ENCODE measurements at regions not wholly inside any gene's neighbourhood (a gene's known extent, or its start where the extent isn't known, plus 50 kb on each side); places are given as distances from the start of the nearest gene placed in this dataset.
A peak's percentile ranks its signal among the peaks of the same experiment; 100 is the strongest.

- Histone ChIP-seq H3K79me2 (ENCODE audit: control insufficient read depth, insufficient read depth, low read length) (no peaks in the 10 kb centered on the region), H3K4me3 (replicated peaks in 1 of 3; ENCODE audit: insufficient read depth in 1 of 3, low read depth in 1 of 3, low read length in 3 of 3) (no peak overlapping the region), H3K36me3 (ENCODE audit: control insufficient read depth in 2 of 2, extremely low read depth in 1 of 2, insufficient read depth in 2 of 2, low read length in 2 of 2) (no peaks in the 10 kb centered on the region), H4K20me1 (replicated peaks; ENCODE audit: control insufficient read depth, extremely low read depth, insufficient read depth, low read length) (no peaks in the 10 kb centered on the region), H2AFZ (ENCODE audit: low read depth, low read length) (peak overlapping the region; percentile 91), H3K4me1 (ENCODE audit: control insufficient read depth, extremely low read depth, insufficient read depth, low read length) (peaks cover 4% of the 10 kb centered on the region), H3K27me3 (ENCODE audit: control insufficient read depth in 2 of 2, insufficient read depth in 2 of 2, low read length in 2 of 2) (peaks cover 0 to 2% of the 10 kb centered on the region in 2 experiments), H3K9ac (replicated peaks; ENCODE audit: extremely low read depth, insufficient read depth, low read length) (no peak overlapping the region), H3K27ac (ENCODE audit: insufficient read depth, low read depth, low read length) (no peak overlapping the region), H3K9me3 (replicated peaks; ENCODE audit: control insufficient read depth, insufficient read depth, low read length) (no peaks in the 10 kb centered on the region), H3K9me1 (replicated peaks; ENCODE audit: control insufficient read depth, extremely low read depth, insufficient read depth, low read length) (no peaks in the 10 kb centered on the region), H3K4me2 (ENCODE audit: insufficient read depth, low read length) (no peak overlapping the region)
- intact Hi-C loops (cut with micrococcal nuclease) (loop anchor here (1.0 to 10.0 kb wide), 12 partner anchors 50 to 1405 kb away; no protein-coding TSS in a partner anchor), dilution Hi-C loops (cut with MboI; ENCODE audit: extremely low pct_ligation_motif_present, low sequenced_read_pairs) (no loop called here)
- POLR2A ChIA-PET, result no interaction called here
- TF ChIP-seq FOS (IDR thresholded peaks at IDR 0.05; ENCODE audit: borderline replicate concordance, insufficient read depth, low read length) (no peak), POLR2A (IDR thresholded peaks at IDR 0.05; ENCODE audit: low read depth, low read length) (no peak), GATA2 (IDR thresholded peaks at IDR 0.05; ENCODE audit: insufficient read depth, insufficient read length, low read depth, low read length) (peak; percentile 12), MYC (IDR thresholded peaks at IDR 0.05; ENCODE audit: low read depth, low read length) (no peak), POLR2AphosphoS5 (IDR thresholded peaks at IDR 0.05; ENCODE audit: insufficient read depth, low read depth, low read length) (no peak), EZH2 (IDR thresholded peaks at IDR 0.05; ENCODE audit: borderline replicate concordance, low read depth, low read length, severe bottlenecking) (no peak), JUN (IDR thresholded peaks at IDR 0.05; ENCODE audit: borderline replicate concordance, insufficient read depth, insufficient read length, low read depth) (no peak)
- TF ChIP-seq, protein P1, sequence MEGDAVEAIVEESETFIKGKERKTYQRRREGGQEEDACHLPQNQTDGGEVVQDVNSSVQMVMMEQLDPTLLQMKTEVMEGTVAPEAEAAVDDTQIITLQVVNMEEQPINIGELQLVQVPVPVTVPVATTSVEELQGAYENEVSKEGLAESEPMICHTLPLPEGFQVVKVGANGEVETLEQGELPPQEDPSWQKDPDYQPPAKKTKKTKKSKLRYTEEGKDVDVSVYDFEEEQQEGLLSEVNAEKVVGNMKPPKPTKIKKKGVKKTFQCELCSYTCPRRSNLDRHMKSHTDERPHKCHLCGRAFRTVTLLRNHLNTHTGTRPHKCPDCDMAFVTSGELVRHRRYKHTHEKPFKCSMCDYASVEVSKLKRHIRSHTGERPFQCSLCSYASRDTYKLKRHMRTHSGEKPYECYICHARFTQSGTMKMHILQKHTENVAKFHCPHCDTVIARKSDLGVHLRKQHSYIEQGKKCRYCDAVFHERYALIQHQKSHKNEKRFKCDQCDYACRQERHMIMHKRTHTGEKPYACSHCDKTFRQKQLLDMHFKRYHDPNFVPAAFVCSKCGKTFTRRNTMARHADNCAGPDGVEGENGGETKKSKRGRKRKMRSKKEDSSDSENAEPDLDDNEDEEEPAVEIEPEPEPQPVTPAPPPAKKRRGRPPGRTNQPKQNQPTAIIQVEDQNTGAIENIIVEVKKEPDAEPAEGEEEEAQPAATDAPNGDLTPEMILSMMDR (IDR thresholded peaks at IDR 0.05; ENCODE audit: extremely low read depth in 1 of 2, insufficient read depth in 1 of 2, low read depth in 1 of 2, low read length in 2 of 2), result peak; percentile 55 to 61
- TF ChIP-seq, protein P2, sequence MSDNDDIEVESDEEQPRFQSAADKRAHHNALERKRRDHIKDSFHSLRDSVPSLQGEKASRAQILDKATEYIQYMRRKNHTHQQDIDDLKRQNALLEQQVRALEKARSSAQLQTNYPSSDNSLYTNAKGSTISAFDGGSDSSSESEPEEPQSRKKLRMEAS (IDR thresholded peaks at IDR 0.05; ENCODE audit: insufficient read depth, insufficient read length), result no peak
- DNase-seq (ENCODE audit: low read depth, low spot score) (peak; percentile 71), FAIRE-seq (peak; percentile 73)
- BruUV-seq (replicated peaks), result no TSS peak
- CTCF ChIA-PET, result interaction anchor here (0.6 to 5.9 kb wide), 35 partner anchors 9 to 1404 kb away, joined by 3 to 150 read pairs (median 4); partner anchors contain the start of gene POU4F1
Measured at GRCh38 chr13:78137404-78138142, 218.9 kb upstream of the EDNRB start.
